NCI-H187 (cell line): ENCODE measurements at regions not wholly inside any gene's neighbourhood (a gene's known extent, or its start where the extent isn't known, plus 50 kb on each side); places are given as distances from the start of the nearest gene placed in this dataset.
"Not testable (repeated sequence)": the region's sequence is repeated elsewhere in the genome, so short reads cannot be mapped to it uniquely, and the experiment has no call there.

ENCODE experiments used
- DNase-seq, 2 experiments: peaks; one replicate each; lab custom pipeline; 2025; lab: John Stamatoyannopoulos, UW

DNA sequence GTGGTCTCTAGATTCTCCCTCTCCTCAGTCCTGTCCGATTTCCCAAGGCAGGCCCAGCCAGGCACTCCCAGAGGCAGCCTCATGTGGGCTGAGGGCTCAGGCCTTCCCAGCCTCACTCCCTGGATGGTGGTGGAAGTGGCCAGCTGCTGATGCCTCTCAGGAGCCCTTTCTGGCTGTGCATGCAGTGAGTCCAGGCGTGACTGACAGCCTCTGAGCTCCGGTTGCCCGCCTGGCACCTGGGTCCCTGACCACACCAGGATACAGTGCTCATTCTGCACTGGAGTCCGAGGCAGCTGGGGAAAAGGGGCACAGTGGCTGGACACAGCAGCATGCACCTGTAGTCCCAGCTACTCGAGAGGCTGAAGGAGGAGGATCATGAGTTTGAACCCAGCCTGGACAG is 132.6 kb downstream of the CUL2 start:
- DNase-seq, result no peak

GRCh38 chr10:34956756-34957155 is 133.4 kb downstream of the CUL2 start:
- no peak for DNase-seq

- DNase-seq, result no peak
Measured at GRCh38 chr10:34955391-34955790, 134.8 kb downstream of the CUL2 start.

DNA sequence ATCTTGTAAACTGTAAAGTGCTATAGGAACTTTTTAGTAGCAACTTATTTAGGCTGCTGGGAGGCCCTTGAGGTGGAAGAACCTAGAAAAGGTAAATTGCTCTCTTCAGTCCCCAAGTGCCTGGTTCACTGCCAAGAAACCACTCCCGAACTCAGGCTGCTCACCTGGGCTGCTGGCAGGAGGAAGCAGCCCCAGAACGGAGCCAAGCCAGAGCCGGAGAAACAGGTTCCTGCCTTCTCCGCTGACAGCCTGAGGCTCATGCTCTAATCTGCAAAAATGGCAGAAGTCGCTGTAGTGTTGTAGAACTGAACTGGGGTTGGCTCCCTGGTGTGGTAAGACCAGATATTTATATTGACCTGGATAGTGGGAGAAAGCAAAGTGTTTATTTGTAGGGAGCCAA is 136.0 kb downstream of the CUL2 start:
- peak; percentile 31 to 47 for DNase-seq

DNA sequence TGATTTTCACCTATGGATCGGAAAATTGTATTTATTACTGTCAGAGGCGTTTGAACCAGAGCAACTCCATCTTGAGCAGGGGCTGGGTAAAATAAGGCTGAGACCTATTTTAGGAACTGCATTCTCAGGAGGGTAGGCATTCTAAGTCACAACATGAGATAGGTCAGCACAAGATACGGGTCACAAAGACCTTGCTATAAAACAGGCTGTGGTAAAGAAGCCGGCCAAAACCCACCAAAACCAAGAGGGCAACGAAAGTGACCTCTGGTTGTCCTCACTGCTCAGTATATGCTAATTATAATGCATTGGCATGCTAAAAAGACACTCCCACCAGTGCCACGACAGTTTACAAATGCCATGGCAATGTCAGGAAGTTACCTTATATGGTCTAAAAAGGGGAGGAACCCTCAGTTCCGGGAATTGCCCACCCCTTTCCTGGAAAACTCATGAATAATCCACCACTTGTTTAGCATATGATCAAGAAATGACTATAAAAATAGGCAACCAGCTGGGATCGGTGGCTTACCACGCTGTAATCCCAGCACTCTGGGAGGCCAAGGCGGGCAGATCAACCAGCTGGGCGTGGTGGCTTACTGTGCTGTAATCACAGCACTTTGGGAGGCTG is 136.3 kb upstream of the PARD3 start:
- DNase-seq, result not testable (repeated sequence)

- DNase-seq, result not testable (repeated sequence)
Measured at GRCh38 chr10:34945951-34946522, 130.9 kb upstream of the PARD3 start.

- no peak for DNase-seq
Measured at GRCh38 chr10:34941471-34942357, 126.6 kb upstream of the PARD3 start.

- DNase-seq, result no peak
Measured at GRCh38 chr10:34940436-34940835, 125.3 kb upstream of the PARD3 start.

DNA sequence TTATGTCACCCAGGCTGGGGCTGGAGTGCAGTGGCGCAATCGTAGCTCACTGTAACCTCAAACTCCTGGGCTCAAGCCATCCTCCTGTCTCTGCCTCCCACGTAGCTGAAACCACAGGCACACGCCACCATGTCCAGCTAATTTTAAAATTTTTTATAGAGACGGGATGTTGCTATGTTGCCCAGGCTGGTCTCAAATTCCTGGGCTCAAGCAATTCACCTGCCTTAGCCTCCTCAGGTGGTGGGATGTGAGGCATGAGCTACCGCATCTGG is 123.2 kb upstream of the PARD3 start:
- no peak for DNase-seq

DNA sequence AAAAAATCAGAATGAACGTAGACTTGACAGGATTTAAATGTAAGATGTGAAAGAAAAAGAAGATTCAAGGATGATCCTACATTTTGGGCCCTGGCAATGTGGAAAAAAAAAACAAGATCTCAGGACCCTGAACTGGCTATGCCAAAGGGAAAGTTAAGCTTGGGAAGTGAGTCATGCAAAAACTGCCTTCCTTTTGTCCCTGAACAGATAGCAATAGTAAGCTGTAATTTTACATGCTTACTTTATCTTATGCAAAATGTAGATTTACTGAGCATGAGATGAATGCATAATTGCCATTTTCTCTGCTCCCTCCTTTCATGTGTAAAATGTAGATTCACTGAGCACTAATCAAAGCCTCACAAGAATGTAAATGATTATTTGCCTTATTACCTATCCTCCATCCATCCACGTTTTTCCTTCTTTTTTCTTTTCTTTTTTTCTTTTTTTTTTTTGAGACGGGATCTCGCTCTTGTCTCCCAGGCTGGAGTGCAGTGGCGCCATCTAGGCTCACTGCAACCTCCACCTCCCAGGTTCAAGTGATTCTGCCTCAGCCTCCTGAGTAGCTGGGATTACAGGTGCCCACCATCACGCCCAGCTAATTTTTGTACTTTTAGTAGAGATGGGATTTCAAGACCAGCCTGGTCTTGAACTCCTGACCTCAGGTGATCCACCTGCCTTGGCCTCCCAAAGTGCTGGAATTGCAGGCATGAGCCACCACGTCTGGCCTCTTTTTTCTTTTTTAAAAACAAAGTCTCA is 122.7 kb upstream of the PARD3 start:
- DNase-seq, result not testable (repeated sequence)

- DNase-seq, result no peak
Measured at GRCh38 chr10:34936061-34936460, 121.0 kb upstream of the PARD3 start.

DNA sequence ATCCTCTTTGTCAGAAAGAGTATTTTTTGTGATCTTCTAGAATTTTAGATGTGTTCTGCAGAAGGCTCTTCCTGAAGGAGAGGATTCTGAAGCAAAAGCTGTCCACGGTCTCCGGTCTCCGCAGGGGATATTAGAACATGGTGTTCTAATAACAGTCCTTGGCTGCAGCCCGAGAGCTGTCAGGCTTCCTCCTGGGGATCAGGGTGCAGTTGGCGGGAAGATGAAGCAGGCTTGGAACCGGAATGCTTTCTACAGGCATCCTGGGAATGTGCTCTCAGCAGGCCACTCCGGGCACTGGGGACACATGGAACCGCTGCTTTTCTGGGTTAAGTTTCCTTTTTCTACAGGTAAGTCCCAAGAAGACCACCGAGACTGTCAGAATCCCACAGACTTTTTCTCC is 118.6 kb upstream of the PARD3 start:
- no peak for DNase-seq

- no peak for DNase-seq
Measured at GRCh38 chr10:34932235-34932634, 117.1 kb upstream of the PARD3 start.

DNA sequence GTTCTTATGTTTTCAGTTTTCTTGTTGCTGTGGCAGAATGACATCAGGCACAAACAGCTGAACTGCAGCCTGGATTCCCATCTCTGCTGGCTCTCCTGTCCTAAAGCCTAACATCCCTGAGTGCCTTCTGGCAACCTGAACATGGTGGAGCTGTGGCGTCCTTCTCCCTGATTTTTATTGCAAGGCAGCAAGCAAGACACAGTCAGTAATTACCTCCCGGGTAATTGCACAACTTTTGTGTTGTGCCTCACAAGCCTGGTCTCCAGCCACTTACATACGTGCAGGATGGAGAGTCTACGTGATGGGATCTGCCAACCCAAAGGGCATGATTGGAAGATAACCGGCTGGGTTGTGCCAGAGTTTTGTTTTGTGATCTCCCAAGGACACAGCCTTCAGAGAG is 116.1 kb upstream of the PARD3 start:
- DNase-seq, result no peak

GRCh38 chr10:34922138-34922537 is 107.0 kb upstream of the PARD3 start:
- no peak for DNase-seq

DNA sequence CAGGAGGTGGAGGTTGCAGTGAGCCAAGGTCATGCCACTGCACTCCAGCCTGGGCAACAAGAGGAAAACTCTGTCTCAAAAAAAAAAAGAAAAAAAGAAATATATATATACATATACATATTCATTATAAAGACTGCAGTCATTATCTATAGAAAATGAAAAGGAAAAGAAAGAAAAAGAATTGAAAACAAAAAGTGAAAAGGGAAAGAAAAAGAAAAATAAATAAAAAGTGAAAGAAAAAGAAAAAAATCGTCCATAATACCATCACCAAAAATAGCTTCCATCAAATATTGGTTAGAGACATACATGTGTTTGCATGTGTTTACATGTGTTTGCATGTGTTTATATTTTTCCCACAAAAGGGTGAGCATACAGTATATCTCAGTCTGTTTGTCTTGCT is 105.5 kb upstream of the PARD3 start:
- no peak for DNase-seq

DNA sequence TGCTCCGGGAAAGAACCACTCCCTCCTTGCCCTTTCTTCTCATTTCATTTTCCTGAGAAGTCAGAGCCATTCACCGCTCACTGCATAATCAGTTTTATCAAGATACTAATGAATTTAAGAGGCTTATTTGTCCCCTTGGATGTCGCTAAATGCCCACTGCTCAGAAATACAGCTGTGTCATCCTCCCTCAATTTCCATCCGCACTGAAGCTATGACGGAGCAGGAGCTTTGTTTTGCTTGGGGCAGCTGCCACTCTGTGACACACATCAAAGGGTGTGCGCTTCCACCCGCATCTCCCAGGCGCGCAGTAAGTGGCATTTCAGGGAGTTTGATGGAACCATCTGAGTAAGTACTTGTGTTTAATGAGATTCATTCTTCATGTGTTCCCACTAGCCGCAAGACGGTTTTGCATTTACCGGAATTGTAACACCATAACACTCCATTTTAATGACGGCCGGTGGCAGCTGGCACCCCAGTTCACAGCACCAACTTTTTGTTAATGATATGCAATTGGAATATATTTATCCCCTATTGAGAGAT is 103.8 kb upstream of the PARD3 start:
- no peak for DNase-seq

- no peak for DNase-seq
Measured at GRCh38 chr10:34918060-34918775, 103.1 kb upstream of the PARD3 start.

DNA sequence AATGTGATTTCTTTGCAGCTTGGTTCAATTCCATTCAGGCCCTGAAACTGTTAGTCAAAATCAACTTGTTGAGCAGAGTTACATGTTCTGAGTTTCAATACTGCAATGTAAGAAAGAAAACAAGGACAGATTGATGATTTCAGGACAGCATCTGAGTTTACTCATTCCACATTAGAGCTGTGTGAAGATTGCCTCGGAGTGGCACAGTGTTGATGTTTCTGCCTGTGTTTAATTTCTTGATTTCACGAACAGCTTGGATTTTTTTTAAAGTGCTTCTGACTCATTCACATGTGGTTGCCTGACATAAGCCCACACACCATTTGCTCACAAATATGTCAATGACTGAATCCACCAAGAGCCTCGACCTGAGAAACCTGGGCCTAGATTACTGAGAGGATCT is 101.2 kb upstream of the PARD3 start:
- DNase-seq, result no peak

DNA sequence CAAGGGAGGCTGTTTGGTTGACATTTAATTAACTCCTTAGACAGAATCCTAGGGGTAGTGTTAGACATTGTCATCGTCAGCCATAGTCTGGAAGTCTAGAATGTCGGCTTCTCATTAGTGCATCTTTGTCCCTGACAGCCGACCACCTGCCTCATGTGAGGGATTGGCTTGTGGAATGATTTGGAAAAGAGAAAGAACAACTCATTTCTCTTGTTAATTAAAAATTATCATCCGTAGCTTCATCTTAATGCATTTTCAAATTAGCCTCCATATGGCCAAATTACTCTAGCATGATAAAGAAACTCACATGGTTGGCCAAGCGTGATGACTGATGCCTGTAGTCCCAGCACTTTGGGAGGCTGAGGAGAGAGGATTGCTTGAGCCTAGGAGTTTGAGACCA is 97.7 kb upstream of the PARD3 start:
- DNase-seq, result no peak

- no peak for DNase-seq
Measured at GRCh38 chr10:34911661-34912205, 96.6 kb upstream of the PARD3 start.

DNA sequence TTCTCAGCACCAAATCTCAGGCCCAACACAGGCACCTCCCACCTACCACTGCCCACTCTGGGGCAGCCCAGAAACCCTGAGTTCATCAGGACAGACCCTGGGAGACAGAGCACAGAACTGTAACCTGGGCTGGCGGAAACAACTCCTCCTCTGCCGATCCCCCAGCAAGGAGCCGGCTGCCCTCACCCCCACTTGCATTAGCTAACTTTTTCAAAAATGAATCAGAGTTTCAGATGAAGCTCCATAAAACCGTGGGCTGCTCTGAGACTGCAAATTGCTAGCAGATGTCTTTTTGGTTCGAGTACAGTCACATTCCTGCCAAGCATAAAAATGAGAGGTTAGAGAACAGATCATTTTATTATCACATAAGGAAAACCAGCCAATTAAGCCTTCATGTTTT is 93.4 kb upstream of the PARD3 start:
- DNase-seq, result no peak
